GM19452 (cell line): ENCODE measurements at regions not wholly inside any gene's neighbourhood (a gene's known extent, or its start where the extent isn't known, plus 50 kb on each side); places are given as distances from the start of the nearest gene placed in this dataset.
A peak's percentile ranks its signal among the peaks of the same experiment; 100 is the strongest.
"Not testable (repeated sequence)": the region's sequence is repeated elsewhere in the genome, so short reads cannot be mapped to it uniquely, and the experiment has no call there.

Experiments used
- ATAC-seq: cut with Tn5 transposase; IDR thresholded peaks from one replicate; pipeline ENCODE4 v1.9.1; 2021; ENCODE audit not compliant: unreplicated experiment

GRCh38 chr10:62935022-62935421 lies 118.9 kb upstream of the EGR2 start:
- no peak for ATAC-seq

DNA sequence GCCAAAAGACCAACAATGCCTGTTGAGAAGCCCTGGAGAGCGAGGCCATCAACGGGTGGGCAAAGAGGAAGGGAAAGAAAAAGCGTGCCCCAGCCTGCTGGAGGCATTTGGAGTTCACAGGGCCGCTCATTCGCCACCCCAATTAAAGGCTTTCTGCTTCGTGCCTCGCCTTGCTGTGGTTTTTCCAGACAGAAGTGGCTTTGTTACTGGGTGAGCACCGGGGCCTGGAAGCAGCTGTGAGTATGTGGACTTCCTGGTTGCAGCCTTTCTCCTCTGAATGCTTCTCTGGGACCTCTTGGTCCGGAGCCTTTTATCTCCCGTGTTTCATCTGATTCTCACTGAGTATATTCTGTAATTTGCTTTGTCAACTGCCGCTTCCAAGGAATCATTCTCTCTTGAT lies 118.1 kb upstream of the EGR2 start:
- no peak for ATAC-seq

DNA sequence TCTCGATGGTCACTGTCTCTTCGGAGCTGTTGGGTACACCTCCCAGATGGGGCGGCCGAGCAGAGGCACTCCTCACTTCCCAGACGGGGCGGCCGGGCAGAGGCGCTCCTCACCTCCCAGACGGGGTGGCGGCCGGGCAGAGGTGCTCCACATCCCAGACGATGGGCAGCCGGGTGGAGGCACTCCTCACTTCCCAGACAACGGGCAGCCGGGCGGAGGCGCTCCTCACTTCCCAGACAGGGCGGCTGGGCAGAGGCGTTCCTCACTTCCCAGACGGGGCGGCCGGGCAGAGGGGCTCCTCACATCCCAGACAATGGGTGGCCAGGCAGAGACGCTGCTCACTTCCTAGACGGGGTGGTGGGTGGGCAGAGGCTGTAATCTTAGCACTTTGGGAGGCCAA lies 112.6 kb upstream of the EGR2 start:
- ATAC-seq = not testable (repeated sequence)

DNA sequence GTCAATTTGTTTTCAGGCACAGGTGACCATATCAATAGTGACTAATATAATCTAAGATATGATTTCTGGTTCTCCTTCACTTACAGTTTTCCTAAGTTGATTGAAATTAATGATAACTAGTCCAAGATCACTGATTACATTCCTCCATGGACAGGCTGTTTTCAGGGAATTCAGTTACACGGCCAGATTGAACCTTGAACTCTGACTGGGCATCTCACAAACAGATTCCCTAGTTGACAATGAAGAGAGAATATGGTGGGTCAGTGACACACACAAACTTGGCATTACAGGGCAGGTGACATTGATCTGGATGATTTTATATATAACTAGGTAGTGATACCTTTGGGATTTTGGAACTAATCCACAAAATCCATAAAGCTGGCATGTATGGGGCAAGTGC lies 110.2 kb upstream of the EGR2 start:
- ATAC-seq = no peak

- no peak for ATAC-seq
Observed at GRCh38 chr10:62924344-62924748, 108.2 kb upstream of the EGR2 start.

GRCh38 chr10:62919776-62920175 lies 103.6 kb upstream of the EGR2 start:
- no peak for ATAC-seq

GRCh38 chr10:62917475-62918238 lies 101.5 kb upstream of the EGR2 start:
- peak; percentile 71 for ATAC-seq

- ATAC-seq = no peak
Observed at GRCh38 chr10:62916141-62916603, 100.0 kb upstream of the EGR2 start.

DNA sequence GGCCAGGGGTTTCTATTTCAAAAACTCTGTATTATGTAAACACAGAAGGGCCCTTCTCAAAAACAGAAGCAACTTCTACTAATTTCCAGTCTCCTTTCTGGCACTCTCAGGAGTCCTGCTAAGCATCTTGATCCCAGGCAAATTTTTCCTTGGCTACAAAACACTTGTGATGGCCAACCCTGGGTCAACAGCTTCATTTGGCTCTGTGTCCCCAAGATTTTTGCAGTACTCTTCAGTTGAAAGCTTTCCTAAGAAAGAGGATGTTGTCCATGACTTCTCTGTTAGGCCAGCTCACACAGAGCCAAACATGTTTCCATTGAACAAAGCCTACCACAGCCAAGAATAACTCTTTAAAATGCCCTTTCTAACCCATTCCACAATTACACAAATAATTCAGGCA lies 99.0 kb upstream of the EGR2 start:
- ATAC-seq = no peak

- ATAC-seq = no peak
Observed at GRCh38 chr10:62912086-62912485, 95.9 kb upstream of the EGR2 start.

- ATAC-seq = no peak
Observed at GRCh38 chr10:62911210-62911963, 95.2 kb upstream of the EGR2 start.

- no peak for ATAC-seq
Observed at GRCh38 chr10:62907470-62908212, 91.5 kb upstream of the EGR2 start.

- ATAC-seq = no peak
Observed at GRCh38 chr10:62904281-62904875, 88.2 kb upstream of the EGR2 start.

DNA sequence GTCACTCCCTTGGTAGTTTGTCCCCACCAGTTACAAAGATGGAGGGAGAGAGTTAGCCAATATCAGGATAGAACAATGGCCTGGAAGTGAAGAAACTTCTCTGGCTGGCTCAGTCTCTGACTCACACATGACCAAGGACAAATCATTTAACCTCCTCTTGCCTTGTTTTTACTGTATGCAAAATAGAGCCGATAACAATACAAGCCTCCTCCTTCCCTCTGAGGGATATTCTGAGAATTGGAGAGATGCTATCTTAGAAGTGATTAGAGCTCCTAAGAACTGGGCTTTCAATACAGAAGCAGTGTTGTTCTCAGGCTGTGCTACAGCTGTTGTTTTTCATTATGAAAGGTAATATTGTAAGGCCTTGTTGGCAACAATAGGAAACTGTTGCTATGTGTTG lies 87.7 kb upstream of the EGR2 start:
- ATAC-seq = no peak

DNA sequence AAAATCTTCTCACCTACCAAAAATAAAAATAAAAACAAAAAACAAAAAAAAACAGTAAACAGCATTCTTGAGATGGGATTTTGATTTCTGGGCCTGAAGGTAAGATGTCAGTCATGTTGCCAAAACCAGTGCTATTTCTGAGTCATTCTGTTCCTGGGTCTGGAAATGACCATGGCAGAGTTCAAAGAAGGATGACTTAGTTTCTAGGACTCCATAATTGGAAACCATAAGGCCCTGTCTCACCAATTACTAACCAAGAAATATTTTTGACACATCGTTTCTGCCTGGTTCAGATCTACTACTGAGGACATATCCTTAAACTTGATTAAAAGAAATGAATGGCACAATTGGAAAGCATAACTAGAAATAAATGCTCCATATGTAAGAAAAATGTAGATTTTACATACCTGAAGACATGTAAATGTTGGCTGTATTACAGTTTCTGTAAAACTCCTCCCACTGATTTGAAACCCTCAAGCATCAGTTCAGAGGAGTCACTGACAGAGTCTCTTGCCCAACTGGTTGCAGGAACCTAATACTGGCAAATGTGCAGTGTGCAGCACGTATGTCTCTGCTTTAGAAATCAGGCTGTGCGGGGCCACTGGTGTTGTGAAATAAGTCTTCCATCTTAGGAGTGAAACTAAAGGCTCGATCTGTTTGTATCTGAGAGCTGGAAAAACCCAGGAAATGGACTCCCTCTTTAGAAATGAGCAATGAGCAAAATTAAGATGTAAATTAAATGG lies 84.8 kb upstream of the EGR2 start:
- no peak for ATAC-seq

GRCh38 chr10:62899311-62899710 lies 83.1 kb upstream of the EGR2 start:
- no peak for ATAC-seq

GRCh38 chr10:62895063-62895462 lies 78.9 kb upstream of the EGR2 start:
- no peak for ATAC-seq

DNA sequence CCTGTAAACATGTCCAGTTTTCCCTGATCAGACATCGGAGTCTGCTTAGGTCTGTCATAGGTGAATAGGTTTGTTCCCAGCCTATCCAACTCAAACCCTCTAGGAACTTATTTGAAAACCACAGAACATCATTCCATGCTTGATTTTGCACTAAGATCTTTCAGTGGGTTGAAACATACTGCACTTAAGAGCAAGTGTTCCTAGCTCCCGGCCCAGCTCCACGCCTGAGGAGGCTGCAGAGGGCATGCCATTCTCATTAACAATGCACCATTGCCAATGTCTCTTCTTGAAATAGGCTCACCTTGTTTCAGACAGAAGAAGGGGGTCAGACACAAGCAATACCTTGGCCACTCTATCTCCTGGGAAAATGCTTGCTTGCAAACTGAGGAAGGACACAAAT lies 78.0 kb upstream of the EGR2 start:
- no peak for ATAC-seq

DNA sequence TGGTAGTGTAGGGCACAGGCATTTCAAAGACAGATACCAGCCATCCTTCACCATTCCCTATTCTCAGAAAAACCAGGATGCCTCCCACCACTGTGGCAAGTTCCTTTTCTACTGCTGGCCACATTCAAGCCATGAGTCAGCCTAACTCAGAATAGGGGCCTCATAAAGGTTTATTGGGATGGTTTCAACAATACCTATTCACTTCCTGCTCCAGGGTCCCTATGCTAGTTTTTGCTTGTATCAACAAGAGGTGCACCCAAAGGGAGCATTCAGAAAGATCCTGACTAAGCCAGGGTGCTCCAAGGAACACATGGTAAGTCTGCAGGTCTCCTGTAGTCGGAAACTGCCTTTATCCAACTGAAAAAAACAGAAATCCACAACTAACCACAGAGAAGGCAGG lies 76.9 kb upstream of the EGR2 start:
- ATAC-seq = no peak

GRCh38 chr10:62890395-62890794 lies 74.2 kb upstream of the EGR2 start:
- ATAC-seq = no peak

DNA sequence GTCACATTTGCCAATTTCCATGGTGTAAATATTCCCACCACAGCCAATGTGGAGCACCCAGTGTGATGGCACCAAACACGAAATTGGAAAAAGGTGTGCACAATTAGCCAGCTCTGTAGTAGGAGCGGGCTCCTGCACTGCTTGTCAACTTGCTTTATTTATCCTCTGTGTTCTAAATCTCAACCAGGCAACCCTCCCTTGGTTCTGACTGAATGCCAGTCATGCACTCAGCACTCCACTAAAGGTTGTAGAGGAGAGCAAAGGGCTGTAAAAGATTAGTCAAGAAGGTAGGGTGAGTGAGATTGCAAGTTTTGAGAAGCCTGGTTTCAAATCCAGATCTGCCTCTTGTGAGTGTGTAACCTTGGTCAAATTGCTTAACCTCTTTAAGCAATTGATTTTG lies 71.5 kb upstream of the EGR2 start:
- no peak for ATAC-seq
